ENCODE measurements at regions not wholly inside any gene's neighbourhood (a gene's known extent, or its start where the extent isn't known, plus 50 kb on each side); places are given as distances from the start of the nearest gene placed in this dataset.

- TF ChIP-seq EZH2 (IDR thresholded peaks at IDR 0.05; ENCODE audit: insufficient read depth, low read length): no peak
- TF ChIP-seq, protein P1, sequence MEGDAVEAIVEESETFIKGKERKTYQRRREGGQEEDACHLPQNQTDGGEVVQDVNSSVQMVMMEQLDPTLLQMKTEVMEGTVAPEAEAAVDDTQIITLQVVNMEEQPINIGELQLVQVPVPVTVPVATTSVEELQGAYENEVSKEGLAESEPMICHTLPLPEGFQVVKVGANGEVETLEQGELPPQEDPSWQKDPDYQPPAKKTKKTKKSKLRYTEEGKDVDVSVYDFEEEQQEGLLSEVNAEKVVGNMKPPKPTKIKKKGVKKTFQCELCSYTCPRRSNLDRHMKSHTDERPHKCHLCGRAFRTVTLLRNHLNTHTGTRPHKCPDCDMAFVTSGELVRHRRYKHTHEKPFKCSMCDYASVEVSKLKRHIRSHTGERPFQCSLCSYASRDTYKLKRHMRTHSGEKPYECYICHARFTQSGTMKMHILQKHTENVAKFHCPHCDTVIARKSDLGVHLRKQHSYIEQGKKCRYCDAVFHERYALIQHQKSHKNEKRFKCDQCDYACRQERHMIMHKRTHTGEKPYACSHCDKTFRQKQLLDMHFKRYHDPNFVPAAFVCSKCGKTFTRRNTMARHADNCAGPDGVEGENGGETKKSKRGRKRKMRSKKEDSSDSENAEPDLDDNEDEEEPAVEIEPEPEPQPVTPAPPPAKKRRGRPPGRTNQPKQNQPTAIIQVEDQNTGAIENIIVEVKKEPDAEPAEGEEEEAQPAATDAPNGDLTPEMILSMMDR (IDR thresholded peaks at IDR 0.05; ENCODE audit: insufficient read depth, low read depth, low read length): no peak
Measured at GRCh38 chr4:96139251-96139929, 299.5 kb downstream of the PDHA2 start.
